ENCODE measurements at regions not wholly inside any gene's neighbourhood (a gene's known extent, or its start where the extent isn't known, plus 50 kb on each side); places are given as distances from the start of the nearest gene placed in this dataset.
"Not testable (repeated sequence)": the region's sequence is repeated elsewhere in the genome, so short reads cannot be mapped to it uniquely, and the experiment has no call there.

- Histone ChIP-seq H3K9me3 (no peaks in the 10 kb centered on the region), H3K36me3 (no peaks in the 10 kb centered on the region), H3K27ac (no peak overlapping the region), H3K27me3 (no peaks in the 10 kb centered on the region), H3K4me1 (no peaks in the 10 kb centered on the region), H3K4me3 (no peak overlapping the region)
- no peak for DNase-seq
- intact Hi-C loops (cut with DNase I; ENCODE audit: low total_unique reads) = no loop called here
- TF ChIP-seq POLR2A (IDR thresholded peaks at IDR 0.05) (no peak), CTCF (IDR thresholded peaks at IDR 0.05) (no peak)
Observed at GRCh38 chr6:105678516-105678915, 275.6 kb upstream of the PREP start.

- TF ChIP-seq CTCF (IDR thresholded peaks at IDR 0.05) (no peak), POLR2A (IDR thresholded peaks at IDR 0.05) (no peak)
- DNase-seq = no peak
- Histone ChIP-seq H3K36me3 (no peaks in the 10 kb centered on the region), H3K4me3 (no peak overlapping the region), H3K27me3 (no peaks in the 10 kb centered on the region), H3K4me1 (no peaks in the 10 kb centered on the region), H3K27ac (no peak overlapping the region), H3K9me3 (no peaks in the 10 kb centered on the region)
- intact Hi-C loops (cut with DNase I; ENCODE audit: low total_unique reads) = no loop called here
Observed at GRCh38 chr6:105677671-105678475, 275.0 kb upstream of the PREP start.

- TF ChIP-seq POLR2A (IDR thresholded peaks at IDR 0.05) (no peak), CTCF (IDR thresholded peaks at IDR 0.05) (no peak)
- no peaks in the 10 kb centered on the region for H3K27me3 ChIP-seq
- H3K4me3 ChIP-seq = no peak overlapping the region
- H3K9me3 ChIP-seq = no peaks in the 10 kb centered on the region
- intact Hi-C loops (cut with DNase I; ENCODE audit: low total_unique reads) = no loop called here
- no peaks in the 10 kb centered on the region for H3K36me3 ChIP-seq
- no peaks in the 10 kb centered on the region for H3K4me1 ChIP-seq
- DNase-seq = no peak
- H3K27ac ChIP-seq = no peak overlapping the region
Observed at GRCh38 chr6:105676857-105677256, 274.0 kb upstream of the PREP start.

GRCh38 chr6:105675715-105676397 lies 273.0 kb upstream of the PREP start:
- Histone ChIP-seq H3K36me3 (no peaks in the 10 kb centered on the region), H3K4me3 (no peak overlapping the region), H3K9me3 (no peaks in the 10 kb centered on the region), H3K27ac (no peak overlapping the region), H3K27me3 (no peaks in the 10 kb centered on the region), H3K4me1 (no peaks in the 10 kb centered on the region)
- intact Hi-C loops (cut with DNase I; ENCODE audit: low total_unique reads) = no loop called here
- no peak for DNase-seq
- no peak for TF ChIP-seq CTCF (IDR thresholded peaks at IDR 0.05)
- TF ChIP-seq POLR2A (IDR thresholded peaks at IDR 0.05) = no peak

GRCh38 chr6:105672856-105673538 lies 270.1 kb upstream of the PREP start:
- not testable (repeated sequence) for DNase-seq

More at GRCh38 chr6:105672856-105673538, 270.1 kb upstream of the PREP start:
- H3K9me3 ChIP-seq; H3K4me3 ChIP-seq; H3K27ac ChIP-seq; H3K27me3 ChIP-seq; H3K4me1 ChIP-seq; intact Hi-C loops (cut with DNase I; ENCODE audit: low total_unique reads); H3K36me3 ChIP-seq: not testable (repeated sequence)
